Glutamatergic neuron (in vitro differentiated cells): ENCODE measurements at regions not wholly inside any gene's neighbourhood (a gene's known extent, or its start where the extent isn't known, plus 50 kb on each side); places are given as distances from the start of the nearest gene placed in this dataset.

ENCODE experiments used
- DNase-seq: peaks from one replicate; pipeline ENCODE4 v3.0.0; 2022
- H3K27ac Mint-ChIP-seq: one replicate; pipeline ENCODE4 v1.8.0; 2020; ENCODE audit warnings: mild to moderate bottlenecking, mixed read lengths, inconsistent platforms; ENCODE audit not compliant: unreplicated experiment
- H3K27me3 Mint-ChIP-seq: one replicate; pipeline ENCODE4 v1.8.0; 2020; ENCODE audit warnings: mild to moderate bottlenecking, moderate library complexity, mixed read lengths, inconsistent platforms; ENCODE audit not compliant: unreplicated experiment
- H3K36me3 Mint-ChIP-seq: one replicate; pipeline ENCODE4 v1.8.0; 2020; ENCODE audit warnings: mild to moderate bottlenecking, mixed read lengths, inconsistent platforms; ENCODE audit not compliant: unreplicated experiment
- H3K4me1 Mint-ChIP-seq: one replicate; pipeline ENCODE4 v1.8.0; 2020; ENCODE audit warnings: mild to moderate bottlenecking, low read depth, mixed read lengths, inconsistent platforms; ENCODE audit not compliant: unreplicated experiment
- H3K4me3 Mint-ChIP-seq: one replicate; pipeline ENCODE4 v1.8.0; 2020; ENCODE audit warnings: mild to moderate bottlenecking, mixed read lengths, inconsistent platforms; ENCODE audit not compliant: unreplicated experiment
- H3K9me3 Mint-ChIP-seq: one replicate; pipeline ENCODE4 v1.8.0; 2020; ENCODE audit warnings: mild to moderate bottlenecking, moderate library complexity, mixed read lengths, inconsistent platforms; ENCODE audit not compliant: unreplicated experiment
- TF ChIP-seq, protein P1 (sequence below): fragments of 200-600 bp; sonication (generic); IDR thresholded peaks from one replicate; pipeline ENCODE4 v1.5.0; 2021; ENCODE audit not compliant: partially characterized antibody, unreplicated experiment

DNA sequence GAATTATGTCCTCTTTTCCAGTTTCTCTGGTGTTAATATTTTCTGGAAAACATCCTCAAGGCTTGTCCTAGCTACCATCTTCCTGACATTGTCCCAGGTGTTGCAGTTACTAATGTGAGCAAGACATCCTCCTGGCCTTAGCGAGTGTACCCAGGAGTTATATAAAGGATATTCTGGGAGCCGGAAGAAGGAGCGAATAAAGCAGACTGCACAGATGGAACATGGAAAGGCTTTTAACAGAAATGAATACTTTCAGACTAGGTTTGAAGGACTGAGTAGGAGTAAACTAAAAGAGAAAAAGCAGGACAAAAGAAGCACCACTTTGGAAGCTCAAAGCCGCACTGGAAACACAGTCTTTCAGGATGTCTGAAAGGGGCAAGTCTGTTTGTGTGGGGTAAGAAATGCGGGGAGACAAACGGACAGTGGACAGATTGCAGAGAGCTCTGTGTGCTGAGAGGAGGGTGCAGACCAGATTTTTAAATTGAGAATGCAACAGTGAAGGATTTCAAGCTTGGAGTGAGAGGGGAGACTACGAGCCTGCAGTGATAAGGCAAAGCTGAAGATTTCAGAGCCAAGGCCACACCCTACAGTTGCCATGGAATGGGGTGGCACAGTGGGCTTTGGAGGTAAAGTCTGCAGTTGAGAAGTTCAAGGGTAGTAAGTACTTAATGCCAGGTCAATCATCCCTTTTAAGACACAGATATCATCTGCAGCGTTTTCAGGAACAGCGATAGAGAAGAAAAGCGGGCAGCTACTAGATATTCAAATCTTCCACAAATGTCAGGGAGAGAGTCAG, 94.1 kb upstream of the TAF11L2 start:
- DNase-seq: no peak
- H3K4me1 Mint-ChIP-seq: peaks cover 58% of the 10 kb centered on the region
- H3K9me3 Mint-ChIP-seq: peaks cover 9% of the 10 kb centered on the region
- no peaks in the 10 kb centered on the region for H3K36me3 Mint-ChIP-seq
- H3K27ac Mint-ChIP-seq: peak overlapping the region; percentile 91
- H3K27me3 Mint-ChIP-seq: peaks cover 2% of the 10 kb centered on the region
- peak overlapping the region; percentile 67 for H3K4me3 Mint-ChIP-seq
- TF ChIP-seq, protein P1, sequence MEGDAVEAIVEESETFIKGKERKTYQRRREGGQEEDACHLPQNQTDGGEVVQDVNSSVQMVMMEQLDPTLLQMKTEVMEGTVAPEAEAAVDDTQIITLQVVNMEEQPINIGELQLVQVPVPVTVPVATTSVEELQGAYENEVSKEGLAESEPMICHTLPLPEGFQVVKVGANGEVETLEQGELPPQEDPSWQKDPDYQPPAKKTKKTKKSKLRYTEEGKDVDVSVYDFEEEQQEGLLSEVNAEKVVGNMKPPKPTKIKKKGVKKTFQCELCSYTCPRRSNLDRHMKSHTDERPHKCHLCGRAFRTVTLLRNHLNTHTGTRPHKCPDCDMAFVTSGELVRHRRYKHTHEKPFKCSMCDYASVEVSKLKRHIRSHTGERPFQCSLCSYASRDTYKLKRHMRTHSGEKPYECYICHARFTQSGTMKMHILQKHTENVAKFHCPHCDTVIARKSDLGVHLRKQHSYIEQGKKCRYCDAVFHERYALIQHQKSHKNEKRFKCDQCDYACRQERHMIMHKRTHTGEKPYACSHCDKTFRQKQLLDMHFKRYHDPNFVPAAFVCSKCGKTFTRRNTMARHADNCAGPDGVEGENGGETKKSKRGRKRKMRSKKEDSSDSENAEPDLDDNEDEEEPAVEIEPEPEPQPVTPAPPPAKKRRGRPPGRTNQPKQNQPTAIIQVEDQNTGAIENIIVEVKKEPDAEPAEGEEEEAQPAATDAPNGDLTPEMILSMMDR: no peak

DNA sequence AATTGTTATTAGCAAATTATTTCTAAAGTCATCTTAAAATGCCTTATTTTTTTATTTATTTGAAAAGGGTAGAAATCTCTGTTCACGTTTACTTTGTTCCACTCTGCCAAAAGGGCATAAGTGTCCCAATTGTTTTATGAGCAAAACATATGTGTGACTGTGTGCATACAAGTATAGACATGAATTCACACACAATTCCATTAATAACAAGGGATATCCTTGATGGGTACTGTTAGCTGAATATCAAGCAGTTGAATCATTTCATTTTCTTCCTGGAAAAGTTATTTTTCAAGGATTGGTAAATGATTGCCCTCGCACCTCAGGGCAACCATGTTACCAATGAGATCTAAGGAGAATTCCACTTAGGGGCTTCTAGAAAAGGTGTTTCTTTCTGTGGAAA, 92.1 kb upstream of the TAF11L2 start:
- H3K36me3 Mint-ChIP-seq: no peaks in the 10 kb centered on the region
- TF ChIP-seq, protein P1: no peak
- H3K9me3 Mint-ChIP-seq: peaks cover 1% of the 10 kb centered on the region
- H3K4me1 Mint-ChIP-seq: peaks cover 45% of the 10 kb centered on the region
- H3K27me3 Mint-ChIP-seq: peaks cover 2% of the 10 kb centered on the region
- DNase-seq: no peak
- H3K4me3 Mint-ChIP-seq: no peak overlapping the region
- peak overlapping the region; percentile 20 for H3K27ac Mint-ChIP-seq

DNA sequence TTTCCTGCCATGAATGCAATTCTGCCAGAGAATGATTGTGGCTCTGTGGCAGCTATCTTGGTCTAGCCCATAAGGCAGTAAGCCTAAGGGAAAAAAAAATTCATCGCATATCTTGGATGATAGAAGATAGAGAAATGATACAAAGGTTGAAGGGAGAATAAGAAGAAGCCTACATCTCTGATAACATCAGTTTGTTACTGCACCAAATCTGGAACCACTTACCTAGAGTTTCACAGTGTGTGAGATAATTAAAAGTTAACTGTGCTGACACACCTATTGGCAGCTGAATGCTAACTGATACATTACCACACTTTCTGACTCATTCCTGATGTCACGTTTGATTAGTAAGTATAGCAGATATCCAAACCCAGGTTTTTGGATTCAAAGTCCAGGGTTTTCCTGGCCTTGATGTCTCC, 91.6 kb upstream of the TAF11L2 start:
- Mint-ChIP-seq H3K36me3 (no peaks in the 10 kb centered on the region), H3K27ac (peak overlapping the region; percentile 64)

DNA sequence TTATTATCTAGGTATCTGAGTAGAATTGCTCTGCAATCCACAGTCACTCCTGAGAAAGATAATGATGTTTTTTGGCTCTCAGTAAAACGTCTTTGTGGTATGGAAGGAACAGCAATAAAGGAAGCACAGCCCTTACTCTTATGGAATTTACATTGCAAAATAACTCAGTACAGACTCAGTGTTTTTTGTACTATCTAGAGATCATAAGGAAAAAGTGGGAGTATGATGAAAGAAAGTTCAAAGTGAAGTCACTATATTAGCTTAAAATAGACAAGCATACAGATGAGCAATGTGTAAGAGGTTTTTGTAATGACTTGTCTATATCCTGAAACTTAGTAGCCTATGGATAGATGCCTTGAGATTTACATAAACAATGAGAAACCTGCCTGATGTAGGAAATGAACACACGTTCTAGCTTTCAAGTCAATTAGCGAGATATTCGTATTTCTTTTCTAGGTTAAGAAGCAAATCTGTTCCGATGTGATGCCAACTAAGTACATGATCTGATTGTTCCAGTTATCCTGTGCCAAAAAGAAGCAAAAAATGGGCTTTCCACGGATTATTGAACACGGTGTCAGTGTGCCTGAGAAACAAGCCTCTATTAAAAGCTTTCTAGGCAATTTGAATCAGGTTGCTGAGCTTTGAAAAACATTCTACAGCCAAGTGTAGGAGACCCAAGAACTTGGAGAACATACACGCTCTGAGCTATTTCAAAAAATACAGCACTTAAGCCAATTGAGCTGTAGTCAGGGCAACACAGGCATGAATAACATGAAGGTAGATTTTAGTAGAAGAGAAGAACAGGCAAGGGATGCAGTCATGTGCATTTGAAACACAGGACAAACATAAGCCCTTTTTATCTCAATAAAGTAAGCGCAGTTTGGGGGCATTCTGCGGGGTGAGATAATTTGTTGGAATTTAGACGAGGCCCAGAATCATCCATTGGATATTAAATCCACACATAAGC, 86.3 kb upstream of the TAF11L2 start:
- Mint-ChIP-seq H3K27me3 (peaks cover 13% of the 10 kb centered on the region), H3K27ac (peak overlapping the region; percentile 77)
- TF ChIP-seq, protein P1: no peak

More for the DNA sequence above, 91.6 kb upstream of the TAF11L2 start:
- Mint-ChIP-seq H3K9me3 (no peaks in the 10 kb centered on the region), H3K4me1 (peaks cover 43% of the 10 kb centered on the region), H3K27me3 (peaks cover 2% of the 10 kb centered on the region), H3K4me3 (no peak overlapping the region)
- no peak for DNase-seq
- TF ChIP-seq, protein P1: no peak

More for the DNA sequence above, 86.3 kb upstream of the TAF11L2 start:
- Mint-ChIP-seq H3K4me3 (no peak overlapping the region), H3K4me1 (peaks cover 42% of the 10 kb centered on the region), H3K36me3 (no peaks in the 10 kb centered on the region), H3K9me3 (peaks cover 14% of the 10 kb centered on the region)
- DNase-seq: no peak
